HepG2 (cell line): ENCODE measurements at regions not wholly inside any gene's neighbourhood (a gene's known extent, or its start where the extent isn't known, plus 50 kb on each side); places are given as distances from the start of the nearest gene placed in this dataset.

Source experiments
- ATAC-seq: fragments of 200-7000 bp; cut with Tn5 transposase; 3 replicates; pipeline ENCODE4 v1.9.1; 2020; ENCODE audit warnings: mild to moderate bottlenecking, moderate library complexity
- BruUV-seq: library from RNA; stranded (reverse); fragments of 400-500 nt; replicated peaks from 2 replicates; lab custom pipeline; 2021; lab: Mats Ljungman, UMichigan
- CTCF ChIA-PET: fragments of 300-600 bp; formaldehyde crosslinking; extraction: SDS; loops from one replicate; lab custom pipeline; 2021; ENCODE audit warnings: low total read pairs, inconsistent platforms, low intra/inter-chr PET ratio; lab: Yijun Ruan, JAX
- POLR2A ChIA-PET: fragments of 350-600 bp; sonication (Branson Sonifier 250); formaldehyde crosslinking; loops from one replicate; lab custom pipeline; 2020; ENCODE audit warnings: antibody characterized with exemption, inconsistent platforms; lab: Yijun Ruan, JAX
- DNase-seq: peaks from one replicate; pipeline ENCODE4 v3.0.0-alpha.2; 2015; ENCODE audit warnings: low spot score
- FAIRE-seq: peaks from 3 replicates; lab custom pipeline; 2011; peaks lifted over from hg19 to GRCh38; lab: Jason Lieb, UNC
- H2AFZ ChIP-seq: one replicate; pipeline ENCODE4 v1.6.1; 2011; ENCODE audit warnings: low read length, inconsistent platforms
- H3K27ac ChIP-seq: fragments of 300-600 bp; 3 replicates; pipeline ENCODE4 v1.8.0; 2011; ENCODE audit warnings: mixed run types, mild to moderate bottlenecking, mixed read lengths, low read length, inconsistent platforms; ENCODE audit not compliant: insufficient read depth; ENCODE audit errors: extremely low read length
- H3K27me3 ChIP-seq, 2 experiments: fragments of 200-600 bp in 1 of 2; 2 replicates in 1 of 2; 3 replicates in 1 of 2; pipeline versions ENCODE4 v1.6.0 to v1.8.0; 2011; ENCODE audit warnings: low read length in 2 of 2, mild to moderate bottlenecking in 2 of 2, moderate library complexity in 2 of 2, inconsistent platforms in 1 of 2; ENCODE audit not compliant: insufficient read depth in 2 of 2, control insufficient read depth in 1 of 2
- H3K36me3 ChIP-seq, 2 experiments: fragments of 200-600 bp in 1 of 2; replicated peaks in 1 of 2; 2 replicates in 1 of 2; 3 replicates in 1 of 2; pipeline versions ENCODE4 v1.5.1 to v1.8.0; 2011; ENCODE audit warnings: low read length in 2 of 2, inconsistent platforms in 1 of 2; ENCODE audit not compliant: insufficient read depth in 2 of 2, control insufficient read depth in 1 of 2
- H3K4me1 ChIP-seq: 2 replicates; pipeline ENCODE4 v1.5.1; 2012; ENCODE audit warnings: low read length, inconsistent platforms; ENCODE audit not compliant: insufficient read depth
- H3K4me2 ChIP-seq: 2 replicates; pipeline ENCODE4 v1.6.0; 2011; ENCODE audit warnings: low read depth, low read length, inconsistent platforms
- H3K4me3 ChIP-seq, 3 experiments: fragments of 200-600 bp in 1 of 3; sonication (generic), shearing (Covaris generic) in 1 of 3; replicated peaks in 1 of 3; 2 replicates each; pipeline ENCODE4 v1.5.1; 2011 to 2016; ENCODE audit warnings: low read length in 3 of 3, inconsistent platforms in 2 of 3, low read depth in 2 of 3, mild to moderate bottlenecking in 2 of 3, control low read depth in 1 of 3, mixed read lengths in 1 of 3; ENCODE audit not compliant: insufficient read depth in 1 of 3
- H3K79me2 ChIP-seq: one replicate; pipeline ENCODE4 v1.6.1; 2011; ENCODE audit warnings: low read length, inconsistent platforms; ENCODE audit not compliant: insufficient read depth
- H3K9ac ChIP-seq: 2 replicates; pipeline ENCODE4 v1.6.0; 2011; ENCODE audit warnings: mild to moderate bottlenecking, low read depth, low read length, inconsistent platforms; ENCODE audit not compliant: insufficient read depth
- H3K9me3 ChIP-seq: 2 replicates; pipeline ENCODE4 v1.5.1; 2012; ENCODE audit warnings: mild to moderate bottlenecking, low read length
- H4K20me1 ChIP-seq: 2 replicates; pipeline ENCODE4 v1.6.0; 2011; ENCODE audit warnings: inconsistent platforms, mild to moderate bottlenecking, low read length, moderate library complexity; ENCODE audit not compliant: insufficient read depth
- BATF2 ChIP-seq: sonication (generic); formaldehyde crosslinking; IDR thresholded peaks from 2 replicates; pipeline ENCODE4 v1.8.0; 2022; ENCODE audit warnings: mild to moderate bottlenecking, missing genetic modification reagents, moderate library complexity
- BRD4 ChIP-seq: sonication (generic); formaldehyde crosslinking; IDR thresholded peaks from 2 replicates; pipeline ENCODE4 v1.4.0; 2020; ENCODE audit warnings: missing genetic modification reagents
- ETV6 ChIP-seq: sonication (generic); formaldehyde crosslinking; conservative IDR thresholded peaks from 2 replicates; pipeline ENCODE4 v1.4.0; 2020; ENCODE audit warnings: missing genetic modification reagents
- HOXA9 ChIP-seq: sonication (generic); formaldehyde crosslinking; IDR thresholded peaks from 2 replicates; pipeline ENCODE4 v1.8.1; 2022; ENCODE audit warnings: missing genetic modification reagents, mild to moderate bottlenecking, moderate library complexity, borderline replicate concordance
- IRX3 ChIP-seq: sonication (generic); formaldehyde crosslinking; IDR thresholded peaks from 2 replicates; pipeline ENCODE4 v1.8.1; 2023; ENCODE audit warnings: mild to moderate bottlenecking, low read depth, missing genetic modification reagents, borderline replicate concordance
- KIAA2018 ChIP-seq: sonication (generic); formaldehyde crosslinking; IDR thresholded peaks from 2 replicates; pipeline ENCODE4 v1.5.0; 2020; ENCODE audit warnings: mild to moderate bottlenecking, missing genetic modification reagents, borderline replicate concordance
- MZF1 ChIP-seq: sonication (generic); formaldehyde crosslinking; IDR thresholded peaks from 2 replicates; pipeline ENCODE4 v1.8.1; 2023; ENCODE audit warnings: mild to moderate bottlenecking, missing genetic modification reagents, borderline replicate concordance
- NFYB ChIP-seq: sonication (generic); formaldehyde crosslinking; IDR thresholded peaks from 2 replicates; pipeline ENCODE4 v1.4.0; 2020; ENCODE audit warnings: missing genetic modification reagents
- ZNF234 ChIP-seq: sonication (generic); formaldehyde crosslinking; conservative IDR thresholded peaks from 2 replicates; pipeline ENCODE4 v1.5.1; 2020; ENCODE audit warnings: mild to moderate bottlenecking, missing genetic modification reagents
- ZNF3 ChIP-seq: IDR thresholded peaks from 2 replicates; pipeline ENCODE4 v1.7.0; 2017; ENCODE audit warnings: inconsistent platforms
- ZNF383 ChIP-seq: sonication (generic); formaldehyde crosslinking; IDR thresholded peaks from 2 replicates; pipeline ENCODE4 v1.4.0; 2020; ENCODE audit warnings: missing genetic modification reagents, mild to moderate bottlenecking, borderline replicate concordance
- WGBS: methylation state at CpG from one replicate; pipeline ENCODE4 v1.1.6; 2017; ENCODE audit warnings: low lambda C conversion rate; 5-methylcytosine and 5-hydroxymethylcytosine counted together
- in situ Hi-C: cut with HindIII; loops from 2 replicates; pipeline ENCODE4 v1.10.0; 2017; ENCODE audit warnings: low pct_unique_long_range_greater_than_20kb; ENCODE audit not compliant: extremely low pct_ligation_motif_present
- intact Hi-C: fragments of 100-400 bp; cut with micrococcal nuclease; formaldehyde crosslinking; loops from one replicate; pipeline ENCODE4 v1.10.0; 2022; ENCODE audit not compliant: unreplicated experiment
- TF ChIP-seq, protein P1 (sequence below): IDR thresholded peaks from 2 replicates; pipeline ENCODE4 v1.6.1; 2016; ENCODE audit warnings: control low read depth

- TF ChIP-seq KIAA2018 (CRISPR knock-in tag), result no peak
- no peak for TF ChIP-seq IRX3
Measured at GRCh38 chr2:134190062-134190806, 63.6 kb upstream of the MGAT5 start (continued).

DNA sequence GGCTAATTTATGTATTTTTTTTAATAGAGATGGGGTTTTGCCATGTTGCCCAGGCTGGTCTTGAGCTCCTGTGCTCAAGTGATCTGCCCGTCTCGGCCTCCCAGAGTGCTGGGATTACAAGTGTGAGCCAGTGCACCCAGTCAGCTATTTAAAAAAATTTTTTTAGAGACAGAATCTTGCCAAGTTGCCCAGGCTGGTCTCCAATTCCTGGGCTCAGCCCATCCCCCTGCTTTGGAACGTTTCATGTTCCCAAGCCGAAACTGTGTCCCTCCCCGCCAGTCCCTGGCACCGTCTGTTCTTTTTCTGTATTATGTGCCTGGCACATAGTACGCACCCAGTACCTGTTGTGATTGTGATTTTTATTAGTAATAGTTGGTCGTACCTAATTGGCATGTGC is 63.1 kb upstream of the MGAT5 start:
- in situ Hi-C loops, result no loop called here
- TF ChIP-seq, protein P1, sequence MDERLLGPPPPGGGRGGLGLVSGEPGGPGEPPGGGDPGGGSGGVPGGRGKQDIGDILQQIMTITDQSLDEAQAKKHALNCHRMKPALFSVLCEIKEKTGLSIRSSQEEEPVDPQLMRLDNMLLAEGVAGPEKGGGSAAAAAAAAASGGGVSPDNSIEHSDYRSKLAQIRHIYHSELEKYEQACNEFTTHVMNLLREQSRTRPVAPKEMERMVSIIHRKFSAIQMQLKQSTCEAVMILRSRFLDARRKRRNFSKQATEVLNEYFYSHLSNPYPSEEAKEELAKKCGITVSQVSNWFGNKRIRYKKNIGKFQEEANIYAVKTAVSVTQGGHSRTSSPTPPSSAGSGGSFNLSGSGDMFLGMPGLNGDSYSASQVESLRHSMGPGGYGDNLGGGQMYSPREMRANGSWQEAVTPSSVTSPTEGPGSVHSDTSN (CRISPR knock-in tag), result no peak
- no peak for TF ChIP-seq ZNF3 (CRISPR knock-in tag)
- no peak for TF ChIP-seq ZNF234 (CRISPR knock-in tag)
- no peak for TF ChIP-seq BRD4 (CRISPR knock-in tag)
- TF ChIP-seq NFYB (CRISPR knock-in tag), result no peak
- no peak for TF ChIP-seq ZNF383 (CRISPR knock-in tag)
- TF ChIP-seq ETV6 (CRISPR knock-in tag), result no peak
- no peak for TF ChIP-seq MZF1 (CRISPR knock-in tag)
- TF ChIP-seq HOXA9 (CRISPR knock-in tag), result no peak
- no peak for TF ChIP-seq BATF2

More for the DNA sequence above, 63.1 kb upstream of the MGAT5 start:
- FAIRE-seq, result no peak
- no TSS peak for BruUV-seq
- H3K27me3 ChIP-seq, result no peaks in the 10 kb centered on the region
- no peak overlapping the region for H3K27ac ChIP-seq
- ChIA-PET POLR2A (no interaction called here), CTCF (no interaction called here)
- ATAC-seq, result no peak
- intact Hi-C loops, result no loop called here
- no peaks in the 10 kb centered on the region for H3K9me3 ChIP-seq
- H3K79me2 ChIP-seq, result peaks cover 39% of the 10 kb centered on the region
- H3K4me2 ChIP-seq, result no peak overlapping the region
- no peaks in the 10 kb centered on the region; a peak in 1 of 5 replicates for H3K36me3 ChIP-seq
- H4K20me1 ChIP-seq, result peaks cover 4% of the 10 kb centered on the region; the same call in 1 of the 2 replicates
- peaks cover 13% of the 10 kb centered on the region for H3K4me1 ChIP-seq
- WGBS, result 98% methylated on average over 8 of the region's 8 CpGs
- H3K9ac ChIP-seq, result no peak overlapping the region
- H3K4me3 ChIP-seq, result no peak overlapping the region
- DNase-seq, result no peak
- no peak overlapping the region for H2AFZ ChIP-seq
